ENCODE measurements at regions not wholly inside any gene's neighbourhood (a gene's known extent, or its start where the extent isn't known, plus 50 kb on each side); places are given as distances from the start of the nearest gene placed in this dataset.

GRCh38 chr20:24366336-24367004 lies 103.0 kb upstream of the SYNDIG1 start:
- Histone ChIP-seq H3K4me3 (ENCODE audit: low read depth, low read length, poor library complexity, severe bottlenecking) (no peak overlapping the region), H3K27me3 (replicated peaks; ENCODE audit: insufficient read depth, low read depth, low read length, poor library complexity) (no peaks in the 10 kb centered on the region), H3K9me3 (ENCODE audit: low read depth, low read length, poor library complexity, severe bottlenecking) (peaks cover 4% of the 10 kb centered on the region), H3K4me1 (ENCODE audit: insufficient read depth, low read length, poor library complexity, severe bottlenecking) (no peaks in the 10 kb centered on the region), H3K27ac (ENCODE audit: low read depth, low read length, poor library complexity, severe bottlenecking) (no peak overlapping the region), H3K36me3 (ENCODE audit: insufficient read depth, low read length, poor library complexity, severe bottlenecking) (no peaks in the 10 kb centered on the region)
- ChIA-PET CTCF (no interaction called here), POLR2A (ENCODE audit: low non-redundant PET) (no interaction called here)
- intact Hi-C loops (cut with micrococcal nuclease; ENCODE audit: unreplicated experiment) = no loop called here
- TF ChIP-seq, protein P1, sequence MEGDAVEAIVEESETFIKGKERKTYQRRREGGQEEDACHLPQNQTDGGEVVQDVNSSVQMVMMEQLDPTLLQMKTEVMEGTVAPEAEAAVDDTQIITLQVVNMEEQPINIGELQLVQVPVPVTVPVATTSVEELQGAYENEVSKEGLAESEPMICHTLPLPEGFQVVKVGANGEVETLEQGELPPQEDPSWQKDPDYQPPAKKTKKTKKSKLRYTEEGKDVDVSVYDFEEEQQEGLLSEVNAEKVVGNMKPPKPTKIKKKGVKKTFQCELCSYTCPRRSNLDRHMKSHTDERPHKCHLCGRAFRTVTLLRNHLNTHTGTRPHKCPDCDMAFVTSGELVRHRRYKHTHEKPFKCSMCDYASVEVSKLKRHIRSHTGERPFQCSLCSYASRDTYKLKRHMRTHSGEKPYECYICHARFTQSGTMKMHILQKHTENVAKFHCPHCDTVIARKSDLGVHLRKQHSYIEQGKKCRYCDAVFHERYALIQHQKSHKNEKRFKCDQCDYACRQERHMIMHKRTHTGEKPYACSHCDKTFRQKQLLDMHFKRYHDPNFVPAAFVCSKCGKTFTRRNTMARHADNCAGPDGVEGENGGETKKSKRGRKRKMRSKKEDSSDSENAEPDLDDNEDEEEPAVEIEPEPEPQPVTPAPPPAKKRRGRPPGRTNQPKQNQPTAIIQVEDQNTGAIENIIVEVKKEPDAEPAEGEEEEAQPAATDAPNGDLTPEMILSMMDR (conservative IDR thresholded peaks at IDR 0.05; ENCODE audit: low read depth, low read length) = no peak
- TF ChIP-seq EZH2 (IDR thresholded peaks at IDR 0.05; ENCODE audit: borderline replicate concordance, low read depth, low read length, poor library complexity, severe bottlenecking) = no peak
- BruUV-seq (replicated peaks) = no TSS peak
- DNase-seq (ENCODE audit: low spot score) = no peak

GRCh38 chr20:24365670-24366069 lies 103.8 kb upstream of the SYNDIG1 start:
- Histone ChIP-seq H3K36me3 (ENCODE audit: insufficient read depth, low read length, poor library complexity, severe bottlenecking) (no peaks in the 10 kb centered on the region), H3K4me1 (ENCODE audit: insufficient read depth, low read length, poor library complexity, severe bottlenecking) (no peaks in the 10 kb centered on the region), H3K27me3 (replicated peaks; ENCODE audit: insufficient read depth, low read depth, low read length, poor library complexity) (no peaks in the 10 kb centered on the region), H3K27ac (ENCODE audit: low read depth, low read length, poor library complexity, severe bottlenecking) (no peak overlapping the region), H3K4me3 (ENCODE audit: low read depth, low read length, poor library complexity, severe bottlenecking) (no peak overlapping the region), H3K9me3 (ENCODE audit: low read depth, low read length, poor library complexity, severe bottlenecking) (peaks cover 4% of the 10 kb centered on the region)
- BruUV-seq (replicated peaks) = no TSS peak
- TF ChIP-seq, protein P1 (conservative IDR thresholded peaks at IDR 0.05; ENCODE audit: low read depth, low read length) = no peak
- CTCF ChIA-PET = no interaction called here
- POLR2A ChIA-PET (ENCODE audit: low non-redundant PET) = no interaction called here
- DNase-seq (ENCODE audit: low spot score) = no peak
- intact Hi-C loops (cut with micrococcal nuclease; ENCODE audit: unreplicated experiment) = no loop called here

DNA sequence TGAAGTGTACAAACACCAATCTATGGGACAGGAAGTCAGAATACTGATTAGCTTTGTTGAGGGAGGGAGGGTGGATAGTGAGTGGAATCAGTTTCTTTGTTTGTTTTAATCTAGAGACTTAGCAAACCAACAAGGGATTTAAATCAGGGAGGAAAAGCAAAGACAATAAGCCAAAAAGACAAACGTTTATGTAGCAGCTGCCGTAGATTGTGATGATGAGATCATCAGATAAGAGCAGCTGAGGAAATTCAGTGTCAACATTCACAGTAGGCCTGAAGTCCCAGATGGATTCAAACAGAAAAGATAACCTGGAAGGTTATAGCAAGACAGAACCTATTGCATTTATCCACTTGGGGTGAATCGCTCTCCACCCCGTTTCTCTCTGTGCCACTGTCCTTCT lies 104.9 kb upstream of the SYNDIG1 start:
- no peaks in the 10 kb centered on the region for H3K36me3 ChIP-seq (ENCODE audit: insufficient read depth, low read length, poor library complexity, severe bottlenecking)
- H3K9me3 ChIP-seq (ENCODE audit: low read depth, low read length, poor library complexity, severe bottlenecking) = peaks cover 4% of the 10 kb centered on the region
- CTCF ChIA-PET = no interaction called here
- intact Hi-C loops (cut with micrococcal nuclease; ENCODE audit: unreplicated experiment) = no loop called here
- BruUV-seq (replicated peaks) = no TSS peak
- no peak overlapping the region for H3K4me3 ChIP-seq (ENCODE audit: low read depth, low read length, poor library complexity, severe bottlenecking)
- TF ChIP-seq EZH2 (IDR thresholded peaks at IDR 0.05; ENCODE audit: borderline replicate concordance, low read depth, low read length, poor library complexity, severe bottlenecking) = no peak
- TF ChIP-seq, protein P1 (conservative IDR thresholded peaks at IDR 0.05; ENCODE audit: low read depth, low read length) = no peak
- no peak for DNase-seq (ENCODE audit: low spot score)
- no peak overlapping the region for H3K27ac ChIP-seq (ENCODE audit: low read depth, low read length, poor library complexity, severe bottlenecking)
- no peaks in the 10 kb centered on the region for H3K27me3 ChIP-seq (replicated peaks; ENCODE audit: insufficient read depth, low read depth, low read length, poor library complexity)
- H3K4me1 ChIP-seq (ENCODE audit: insufficient read depth, low read length, poor library complexity, severe bottlenecking) = no peaks in the 10 kb centered on the region
- POLR2A ChIA-PET (ENCODE audit: low non-redundant PET) = no interaction called here

Data from A673 (cell line).